Endothelial cell of umbilical vein (primary cell): ENCODE measurements at regions not wholly inside any gene's neighbourhood (a gene's known extent, or its start where the extent isn't known, plus 50 kb on each side); places are given as distances from the start of the nearest gene placed in this dataset.
"Not testable (repeated sequence)": the region's sequence is repeated elsewhere in the genome, so short reads cannot be mapped to it uniquely, and the experiment has no call there.

Experiments
- CTCF ChIP-seq, 2 donors: IDR thresholded peaks; 1 replicate in 1 of 2; 2 replicates in 1 of 2; pipeline ENCODE4 v1.5.1; 2011; ENCODE audit warnings: low read length in 2 of 2, mild to moderate bottlenecking in 2 of 2, moderate library complexity in 2 of 2, control low read depth in 1 of 2, inconsistent platforms in 1 of 2, low read depth in 1 of 2; ENCODE audit not compliant: insufficient read depth in 1 of 2; ENCODE audit errors: extremely low read depth in 1 of 2
- POLR2A ChIP-seq: IDR thresholded peaks from 2 replicates; pipeline ENCODE4 v1.6.1; 2012; ENCODE audit warnings: low read depth, mild to moderate bottlenecking, control low read depth, low read length
- POLR2AphosphoS5 ChIP-seq: IDR thresholded peaks from 2 replicates; pipeline ENCODE4 v1.6.1; 2012; ENCODE audit warnings: low read depth, mild to moderate bottlenecking, control low read depth, low read length, moderate library complexity; ENCODE audit not compliant: insufficient read depth

GRCh38 chr2:113343800-113344199 lies 65.1 kb upstream of the PAX8 start:
- TF ChIP-seq POLR2AphosphoS5; CTCF (IDR thresholded peaks at IDR 0.05; ENCODE audit: extremely low read depth in 1 of 2, insufficient read depth in 1 of 2, low read depth in 1 of 2, low read length in 2 of 2); POLR2A: not testable (repeated sequence)
